HG03520 (cell line): ENCODE measurements at regions not wholly inside any gene's neighbourhood (a gene's known extent, or its start where the extent isn't known, plus 50 kb on each side); places are given as distances from the start of the nearest gene placed in this dataset.

ENCODE experiments used
- ATAC-seq: cut with Tn5 transposase; IDR thresholded peaks from one replicate; pipeline ENCODE4 v1.9.1; 2021; ENCODE audit warnings: mild to moderate bottlenecking, moderate library complexity; ENCODE audit not compliant: unreplicated experiment

GRCh38 chr4:100574607-100575006 is 56.8 kb upstream of the EMCN start:
- ATAC-seq: no peak

GRCh38 chr4:100569196-100569595 is 51.4 kb upstream of the EMCN start:
- ATAC-seq: no peak
